Astrocyte (in vitro differentiated cells and primary cell): ENCODE measurements at regions not wholly inside any gene's neighbourhood (a gene's known extent, or its start where the extent isn't known, plus 50 kb on each side); places are given as distances from the start of the nearest gene placed in this dataset.

Experiments used
- EZH2 ChIP-seq: IDR thresholded peaks from 2 replicates; pipeline ENCODE4 v1.6.1; 2012; ENCODE audit warnings: mild to moderate bottlenecking, low read length, inconsistent platforms; ENCODE audit not compliant: insufficient read depth
- TF ChIP-seq, protein P1 (sequence below): IDR thresholded peaks from 2 replicates; pipeline ENCODE4 v1.5.1; 2011; ENCODE audit warnings: low read depth, mild to moderate bottlenecking, inconsistent platforms, low read length, moderate library complexity; ENCODE audit not compliant: insufficient read depth

DNA sequence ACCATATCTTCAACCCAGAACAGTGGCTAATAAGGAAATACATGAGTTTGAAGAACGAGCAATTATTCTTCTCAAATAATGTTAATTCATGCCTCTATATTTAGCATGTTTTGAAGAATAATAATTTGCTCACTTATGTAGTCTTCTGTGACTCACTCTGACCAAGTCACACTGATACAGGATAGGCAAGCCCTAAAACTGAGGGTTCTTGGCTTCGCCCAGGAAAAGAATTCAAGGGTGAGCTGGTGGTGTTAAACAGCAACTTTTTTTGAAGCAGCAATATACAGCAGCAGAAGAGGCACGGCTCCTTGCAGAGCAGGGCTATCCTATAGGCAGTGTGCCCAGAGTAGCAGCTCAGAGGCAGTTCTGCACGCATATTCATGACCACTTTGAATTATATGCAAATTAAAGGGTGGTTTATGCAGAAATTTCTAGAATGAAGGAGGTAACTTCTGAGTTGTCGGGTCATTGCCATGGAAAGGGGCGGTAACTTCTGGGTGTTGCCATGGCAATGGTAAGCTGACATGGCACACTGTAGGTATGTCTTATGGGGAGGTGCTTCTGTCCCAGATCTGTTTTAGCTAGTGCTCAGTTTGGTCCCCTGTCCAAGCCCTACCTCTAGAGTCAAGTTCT is 200.6 kb downstream of the RND3 start:
- TF ChIP-seq, protein P1, sequence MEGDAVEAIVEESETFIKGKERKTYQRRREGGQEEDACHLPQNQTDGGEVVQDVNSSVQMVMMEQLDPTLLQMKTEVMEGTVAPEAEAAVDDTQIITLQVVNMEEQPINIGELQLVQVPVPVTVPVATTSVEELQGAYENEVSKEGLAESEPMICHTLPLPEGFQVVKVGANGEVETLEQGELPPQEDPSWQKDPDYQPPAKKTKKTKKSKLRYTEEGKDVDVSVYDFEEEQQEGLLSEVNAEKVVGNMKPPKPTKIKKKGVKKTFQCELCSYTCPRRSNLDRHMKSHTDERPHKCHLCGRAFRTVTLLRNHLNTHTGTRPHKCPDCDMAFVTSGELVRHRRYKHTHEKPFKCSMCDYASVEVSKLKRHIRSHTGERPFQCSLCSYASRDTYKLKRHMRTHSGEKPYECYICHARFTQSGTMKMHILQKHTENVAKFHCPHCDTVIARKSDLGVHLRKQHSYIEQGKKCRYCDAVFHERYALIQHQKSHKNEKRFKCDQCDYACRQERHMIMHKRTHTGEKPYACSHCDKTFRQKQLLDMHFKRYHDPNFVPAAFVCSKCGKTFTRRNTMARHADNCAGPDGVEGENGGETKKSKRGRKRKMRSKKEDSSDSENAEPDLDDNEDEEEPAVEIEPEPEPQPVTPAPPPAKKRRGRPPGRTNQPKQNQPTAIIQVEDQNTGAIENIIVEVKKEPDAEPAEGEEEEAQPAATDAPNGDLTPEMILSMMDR, result no peak
- TF ChIP-seq EZH2, result no peak
